AG08396 (cell line): ENCODE measurements at regions not wholly inside any gene's neighbourhood (a gene's known extent, or its start where the extent isn't known, plus 50 kb on each side); places are given as distances from the start of the nearest gene placed in this dataset.
"Not testable (repeated sequence)": the region's sequence is repeated elsewhere in the genome, so short reads cannot be mapped to it uniquely, and the experiment has no call there.

Experiments
- DNase-seq: peaks from one replicate; pipeline ENCODE4 v3.0.0; 2012; ENCODE audit warnings: low spot score, mixed read lengths

DNA sequence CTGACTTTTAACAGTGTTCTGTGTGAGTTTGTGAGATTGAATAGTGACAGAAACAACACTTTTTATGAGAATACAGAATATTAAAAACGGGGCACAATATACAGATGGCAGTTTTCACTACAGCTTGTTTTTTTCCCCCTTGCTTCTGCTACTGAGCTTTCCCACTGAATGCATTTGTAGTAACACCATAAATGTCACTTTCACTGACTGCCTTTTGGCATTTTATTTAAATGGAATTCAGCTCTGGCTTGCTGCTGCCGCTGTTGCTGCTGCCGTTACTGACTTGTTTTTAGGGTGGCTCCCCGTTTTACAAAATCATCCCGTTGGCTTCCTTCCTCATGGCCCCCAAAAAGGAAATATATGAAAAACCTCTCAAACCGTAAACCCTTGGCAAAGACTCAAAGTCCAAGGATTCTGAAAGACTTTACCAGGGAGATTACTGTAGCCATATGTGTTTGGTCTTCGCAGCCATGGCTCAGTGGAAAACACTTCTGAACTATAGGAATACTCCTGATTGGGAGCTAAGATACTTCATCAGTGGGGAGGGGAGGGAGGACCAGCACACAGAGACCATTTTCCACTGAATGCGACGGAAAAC is 151.0 kb downstream of the NUF2 start:
- no peak for DNase-seq

GRCh38 chr1:163477276-163477830 is 155.6 kb downstream of the NUF2 start:
- no peak for DNase-seq

GRCh38 chr1:163498391-163499330 is 176.9 kb downstream of the NUF2 start:
- DNase-seq: not testable (repeated sequence)

DNA sequence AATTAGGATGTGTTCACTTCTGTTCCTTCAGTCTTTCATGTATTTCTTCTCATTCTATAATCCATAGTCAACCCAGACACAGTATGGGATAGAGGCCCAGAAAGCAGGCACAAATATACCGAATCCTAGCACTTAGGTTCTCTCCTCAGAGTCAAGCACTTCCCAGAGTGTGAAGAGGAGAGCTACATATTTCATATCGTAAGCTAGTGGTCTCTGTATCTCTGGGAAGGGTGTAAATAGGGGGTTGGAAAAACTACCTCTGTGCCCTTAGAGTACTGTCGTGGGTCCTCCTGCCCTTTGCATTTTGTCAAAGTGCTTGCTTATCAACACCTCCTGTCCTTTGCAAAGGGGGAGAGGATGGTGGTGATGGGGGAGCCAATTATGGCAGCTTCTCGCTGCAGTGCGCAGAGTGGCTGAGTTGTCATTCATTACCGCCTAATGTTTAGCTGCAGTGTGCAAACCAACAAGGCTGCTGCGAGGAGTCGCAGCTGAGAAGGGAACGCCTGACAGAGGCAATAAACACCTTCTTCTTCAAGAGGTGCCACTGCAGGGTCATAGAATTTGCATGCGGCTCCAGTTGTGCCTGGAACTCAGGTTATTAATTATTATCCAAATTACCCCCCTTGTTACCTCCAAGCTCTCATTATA is 182.7 kb downstream of the NUF2 start:
- no peak for DNase-seq

DNA sequence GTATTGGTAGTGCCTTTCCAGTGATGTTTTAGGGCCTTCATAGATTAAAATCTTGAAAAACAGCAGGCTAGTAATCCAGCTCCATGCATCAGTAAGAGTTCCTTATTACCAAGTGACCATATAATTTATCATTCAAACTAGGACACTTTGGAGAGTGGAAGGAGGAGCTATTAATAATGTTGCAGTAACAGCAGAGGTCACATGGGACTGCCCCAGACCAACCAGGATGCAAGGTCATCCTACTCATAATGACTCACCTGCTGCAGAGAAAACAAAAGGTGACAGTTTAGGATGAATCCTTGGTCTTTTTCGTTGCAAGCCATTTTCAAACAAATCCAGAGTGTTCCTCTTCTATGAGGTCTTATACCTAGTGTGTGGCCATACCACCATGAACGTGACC is 187.4 kb downstream of the NUF2 start:
- no peak for DNase-seq

- no peak for DNase-seq
These were observed 190.7 kb downstream of the NUF2 start for GRCh38 chr1:163512349-163512989.

GRCh38 chr1:163523375-163524029 is 201.7 kb downstream of the NUF2 start:
- no peak for DNase-seq

DNA sequence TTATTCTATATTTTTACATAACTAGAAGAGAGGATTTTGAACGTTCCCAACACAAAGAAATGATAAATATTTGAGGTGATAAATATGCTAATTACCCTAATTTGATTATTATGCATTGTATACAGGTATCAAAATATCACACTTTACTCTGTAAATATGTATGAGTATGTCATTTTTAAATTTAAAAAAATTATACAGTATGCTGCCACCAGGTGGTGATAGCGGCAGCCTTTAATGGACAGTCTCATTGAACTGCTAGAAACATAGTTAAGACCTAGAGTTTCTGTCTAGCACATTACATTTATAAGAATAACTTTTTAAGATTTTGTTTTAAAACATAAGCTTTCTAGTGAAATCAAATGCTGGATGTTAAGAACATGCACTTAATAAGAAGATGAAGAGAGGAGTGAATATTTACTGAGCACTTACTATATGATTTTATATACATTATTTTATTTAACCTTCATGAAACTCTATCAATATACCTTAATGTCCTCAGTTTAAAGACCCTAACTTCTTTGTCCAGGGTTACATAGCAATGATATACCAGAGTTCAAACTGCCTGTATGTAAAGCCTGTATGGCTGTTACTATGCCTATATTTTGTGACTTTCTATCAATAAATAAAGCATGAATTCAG is 207.1 kb downstream of the NUF2 start:
- peak; percentile 23 for DNase-seq

- no peak for DNase-seq
These were observed 209.6 kb downstream of the NUF2 start for GRCh38 chr1:163531345-163531744.

GRCh38 chr1:163535401-163535800 is 213.6 kb downstream of the NUF2 start:
- DNase-seq: no peak

GRCh38 chr1:163535807-163536206 is 214.1 kb downstream of the NUF2 start:
- DNase-seq: peak; percentile 24

DNA sequence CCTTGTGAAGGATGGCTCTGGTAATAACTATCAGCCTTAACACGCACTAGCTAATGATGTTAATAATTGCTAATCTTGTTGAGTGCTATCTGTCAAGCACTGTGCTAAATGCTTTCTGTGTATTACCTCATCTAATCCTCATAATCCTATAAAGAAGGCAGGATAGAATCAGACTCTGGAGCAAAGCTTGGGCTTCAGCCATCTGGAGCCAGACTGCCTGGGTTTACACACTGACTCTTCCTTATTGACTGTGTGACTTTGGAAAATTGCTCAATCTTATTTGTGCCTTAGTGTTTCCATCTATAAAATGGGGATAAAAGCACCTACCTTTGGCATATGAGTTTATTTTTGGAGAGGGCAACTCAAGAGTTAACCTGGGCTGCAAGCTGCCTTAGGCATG is 216.1 kb downstream of the NUF2 start:
- no peak for DNase-seq

DNA sequence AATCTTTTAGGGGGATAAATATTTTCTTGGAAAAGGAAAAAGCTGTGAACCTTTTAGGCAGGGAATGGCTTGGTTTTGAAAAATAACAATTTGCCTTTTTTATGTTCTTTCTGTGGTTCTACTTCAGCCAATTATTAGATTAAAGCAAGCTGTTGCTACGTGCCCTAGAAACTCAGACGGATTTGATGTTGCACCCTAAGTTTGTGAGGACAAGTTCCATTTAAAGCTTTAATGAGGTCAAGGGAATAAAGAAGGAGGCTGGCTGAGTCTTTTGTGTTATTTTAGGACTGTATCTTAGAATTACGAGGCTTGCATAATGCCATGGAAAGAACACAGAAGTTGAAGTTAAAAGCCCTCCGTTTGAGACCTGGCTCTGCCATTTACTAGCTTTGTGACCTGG is 216.9 kb downstream of the NUF2 start:
- no peak for DNase-seq

- DNase-seq: no peak
These were observed 219.0 kb downstream of the NUF2 start for GRCh38 chr1:163540727-163541126.

DNA sequence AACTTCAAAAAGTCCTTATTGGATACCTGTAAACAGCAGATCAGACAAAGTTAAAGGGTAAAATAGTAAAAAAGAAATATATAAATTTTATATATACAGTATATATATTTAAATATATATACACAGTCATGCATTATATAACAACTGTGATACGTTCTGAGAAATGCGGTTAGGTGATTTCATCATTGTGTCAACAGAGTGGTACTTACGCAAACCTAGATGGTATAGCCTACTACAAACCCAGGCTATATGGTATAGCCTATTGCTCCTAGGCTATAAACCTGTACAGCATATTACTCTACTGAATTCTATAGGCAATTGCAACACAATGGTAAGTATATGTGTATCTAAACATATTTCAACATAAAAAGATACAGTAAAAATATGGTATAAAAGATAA is 222.7 kb downstream of the NUF2 start:
- no peak for DNase-seq

DNA sequence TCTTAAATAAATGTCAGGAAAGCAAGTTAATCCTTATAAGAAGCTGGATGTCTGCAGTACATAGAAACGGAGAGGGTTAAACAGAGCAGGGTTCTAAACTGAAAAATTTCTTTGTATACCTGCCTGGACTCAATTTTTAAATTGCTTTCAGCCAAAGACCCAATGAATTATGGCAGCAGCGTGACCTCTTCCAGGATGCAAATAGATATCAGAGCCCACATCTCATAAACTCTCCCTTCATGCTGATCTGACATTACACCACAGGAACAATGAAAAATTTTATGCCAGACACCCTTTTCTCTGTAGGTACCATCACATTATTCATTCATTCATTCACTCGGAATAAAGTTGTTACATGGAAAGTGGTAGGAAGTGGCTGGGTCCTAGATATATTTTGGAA is 236.4 kb downstream of the NUF2 start:
- DNase-seq: no peak

DNA sequence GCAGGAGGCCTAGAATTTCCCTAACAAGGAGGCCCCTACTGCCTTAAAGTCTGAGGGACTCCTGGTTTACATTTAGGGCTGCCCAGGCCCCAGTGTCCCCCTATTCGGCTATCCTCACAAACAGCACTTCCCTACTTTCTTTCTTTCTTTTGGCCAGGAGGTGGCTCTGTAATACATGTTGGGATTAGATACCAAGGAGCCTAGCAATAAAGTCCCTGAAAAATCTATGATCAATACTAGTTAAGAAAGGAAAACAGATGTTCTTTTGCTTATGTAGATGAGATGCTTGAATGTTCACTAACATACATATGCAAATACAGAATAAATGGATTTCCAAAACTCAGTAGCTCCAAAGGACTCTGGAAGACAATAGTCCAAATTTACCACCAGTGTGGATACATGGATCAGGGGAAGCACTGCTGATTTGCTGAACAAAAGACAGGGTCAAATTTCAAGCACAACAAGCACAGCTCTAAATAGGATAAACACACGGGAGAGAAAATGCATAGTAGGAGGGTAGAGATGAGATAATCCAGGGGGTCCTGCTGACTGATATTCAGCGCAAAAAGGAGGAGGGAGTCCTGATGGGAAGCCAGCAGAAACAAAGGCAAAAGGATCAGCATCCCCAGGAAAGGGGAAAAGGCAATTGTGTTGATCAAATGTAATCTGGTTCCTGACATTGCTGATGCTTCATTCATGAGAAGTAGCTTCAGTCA is 240.0 kb downstream of the NUF2 start:
- DNase-seq: peak; percentile 17

GRCh38 chr1:163562355-163562754 is 240.6 kb downstream of the NUF2 start:
- DNase-seq: no peak

DNA sequence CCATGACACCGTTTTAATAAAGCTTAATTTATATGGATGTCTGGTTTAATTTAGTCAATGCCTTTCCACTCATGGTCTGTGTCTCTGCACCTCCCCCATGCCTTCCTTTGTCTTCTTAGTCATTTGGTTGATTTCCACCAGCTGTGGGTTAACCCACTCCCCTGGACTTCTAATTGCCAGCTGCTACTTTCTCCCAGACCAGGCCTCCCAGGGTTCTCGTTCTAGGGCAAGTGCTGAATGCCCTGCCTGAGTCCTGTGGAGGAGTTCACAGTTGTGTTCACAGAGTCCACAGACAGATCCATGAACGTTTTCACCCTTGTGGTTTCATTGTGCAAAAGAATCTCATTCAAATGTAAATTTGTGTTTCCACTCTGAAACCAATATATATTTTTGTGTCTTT is 243.4 kb downstream of the NUF2 start:
- DNase-seq: no peak

- DNase-seq: no peak
These were observed 248.3 kb downstream of the NUF2 start for GRCh38 chr1:163570071-163570470.

DNA sequence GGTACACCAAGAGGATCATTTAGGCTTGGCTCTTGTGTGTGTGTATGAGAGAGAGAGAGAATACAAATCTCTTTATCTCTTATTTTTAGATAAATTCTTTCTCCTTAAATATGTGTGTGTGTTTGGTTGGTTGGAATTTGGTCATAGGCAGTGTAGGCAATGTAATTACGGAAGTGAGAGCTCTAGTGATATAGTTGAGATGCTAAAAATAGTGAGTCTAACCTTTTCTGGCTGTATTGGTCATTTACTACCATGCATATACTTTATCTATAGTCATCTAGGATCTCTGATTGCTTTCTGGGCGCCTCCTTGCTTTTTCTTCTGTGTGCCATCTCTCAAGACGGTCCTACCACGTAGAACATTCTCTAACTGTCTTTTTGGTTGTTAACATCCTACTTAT is 250.2 kb downstream of the NUF2 start:
- no peak for DNase-seq
